Gastroesophageal sphincter (tissue), 4 donors: ENCODE measurements at regions not wholly inside any gene's neighbourhood (a gene's known extent, or its start where the extent isn't known, plus 50 kb on each side); places are given as distances from the start of the nearest gene placed in this dataset.

Experiments used
- ATAC-seq: fragments of 150-250 bp; one replicate; pipeline ENCODE4 v1.9.1; 2016; ENCODE audit warnings: mild to moderate bottlenecking, moderate library complexity
- H3K27ac ChIP-seq, 4 donors: fragments of 200-600 bp; sonication (generic) in 3 of 4; 1 replicate in 3 of 4; 2 replicates in 1 of 4; pipeline ENCODE4 v1.5.1; 2016 to 2019
- H3K27me3 ChIP-seq: fragments of 200-600 bp; sonication (generic); one replicate; pipeline ENCODE4 v1.5.1; 2019
- H3K36me3 ChIP-seq, 2 donors: fragments of 200-600 bp; sonication (generic); one replicate each; pipeline ENCODE4 v1.5.1; 2019; ENCODE audit warnings: control low read depth in 1 of 2
- H3K4me1 ChIP-seq, 3 donors: fragments of 200-600 bp; sonication (generic); 1 replicate in 2 of 3; 2 replicates in 1 of 3; pipeline ENCODE4 v1.5.1; 2016 to 2019; ENCODE audit warnings: control low read depth in 2 of 3
- H3K4me3 ChIP-seq, 2 donors: fragments of 200-600 bp; sonication (generic); one replicate each; pipeline ENCODE4 v1.5.1; 2019; ENCODE audit warnings: mild to moderate bottlenecking in 1 of 2, moderate library complexity in 1 of 2
- H3K9me3 ChIP-seq, 3 donors: fragments of 200-600 bp; sonication (generic); one replicate each; pipeline ENCODE4 v1.5.1; 2017 to 2019; ENCODE audit warnings: control low read depth in 2 of 3
- CTCF ChIP-seq, 4 experiments: fragments of 200-600 bp in 2 of 4; fragments of 450-650 bp in 2 of 4; sonication (generic) in 1 of 4; IDR thresholded peaks; one replicate each; pipeline ENCODE4 v1.5.1; 2017 to 2019; ENCODE audit warnings: antibody characterized with exemption in 4 of 4, mild to moderate bottlenecking in 2 of 4, moderate library complexity in 2 of 4
- EP300 ChIP-seq: sonication (generic); formaldehyde crosslinking; IDR thresholded peaks from one replicate; pipeline ENCODE4 v1.6.1; 2017; ENCODE audit warnings: antibody characterized with exemption, mild to moderate bottlenecking
- POLR2A ChIP-seq, 2 donors: fragments of 450-650 bp; IDR thresholded peaks; one replicate each; pipeline ENCODE4 v1.6.1; 2017; ENCODE audit warnings: antibody characterized with exemption in 2 of 2, mild to moderate bottlenecking in 2 of 2, moderate library complexity in 1 of 2
- POLR2AphosphoS5 ChIP-seq: sonication (generic); formaldehyde crosslinking; IDR thresholded peaks from one replicate; pipeline ENCODE4 v1.6.1; 2017; ENCODE audit warnings: antibody characterized with exemption
- WGBS, 2 donors: methylation state at CpG; one replicate each; pipeline ENCODE4 v1.1.5; 2018; ENCODE audit warnings: low coverage in 1 of 2; 5-methylcytosine and 5-hydroxymethylcytosine counted together

- no peaks in the 10 kb centered on the region for H3K27me3 ChIP-seq
- no peak overlapping the region for H3K4me3 ChIP-seq
- ATAC-seq: no peak
- WGBS, 2 donors: 83 to 93% methylated on average over 2 of the region's 2 CpGs
- peaks cover 0 to 4% (median 0%) of the 10 kb centered on the region in 3 donors for H3K9me3 ChIP-seq
- TF ChIP-seq POLR2AphosphoS5 (no peak), POLR2A (IDR thresholded peaks at IDR 0.05) (no peak), EP300 (no peak), CTCF (IDR thresholded peaks at IDR 0.05) (no peak)
- peaks cover 0 to 10% (median 0%) of the 10 kb centered on the region in 3 donors for H3K4me1 ChIP-seq
- H3K27ac ChIP-seq: no peak overlapping the region
- no peaks in the 10 kb centered on the region for H3K36me3 ChIP-seq
Observed at GRCh38 chr10:78644550-78644949, 424.2 kb upstream of the ZMIZ1 start.

GRCh38 chr10:78645169-78645686, 423.5 kb upstream of the ZMIZ1 start:
- H3K4me3 ChIP-seq: no peak overlapping the region
- WGBS, 2 donors: 100% methylated on average over 3 of the region's 5 CpGs
- TF ChIP-seq POLR2AphosphoS5: no peak
- no peak for TF ChIP-seq POLR2A (IDR thresholded peaks at IDR 0.05)
- TF ChIP-seq CTCF (IDR thresholded peaks at IDR 0.05): no peak
- no peak for TF ChIP-seq EP300
- peaks cover 0 to 10% (median 0%) of the 10 kb centered on the region in 3 donors for H3K4me1 ChIP-seq
- no peak for ATAC-seq
- H3K27ac ChIP-seq: no peak overlapping the region
- H3K36me3 ChIP-seq: no peaks in the 10 kb centered on the region
- H3K27me3 ChIP-seq: no peaks in the 10 kb centered on the region
- peaks cover 0 to 4% (median 0%) of the 10 kb centered on the region in 3 donors for H3K9me3 ChIP-seq

- no peak for ATAC-seq
- Histone ChIP-seq H3K27ac (no peak overlapping the region), H3K27me3 (no peaks in the 10 kb centered on the region), H3K9me3 (peaks cover 0 to 4% (median 0%) of the 10 kb centered on the region in 3 donors), H3K36me3 (no peaks in the 10 kb centered on the region), H3K4me1 (peaks cover 0 to 10% (median 0%) of the 10 kb centered on the region in 3 donors), H3K4me3 (no peak overlapping the region)
- TF ChIP-seq EP300 (no peak), POLR2A (IDR thresholded peaks at IDR 0.05) (no peak), POLR2AphosphoS5 (no peak), CTCF (IDR thresholded peaks at IDR 0.05) (no peak)
- 72 to 78% methylated on average over 3 to 4 of the region's 4 CpGs for WGBS, 2 donors
Observed at GRCh38 chr10:78645975-78646374, 422.8 kb upstream of the ZMIZ1 start.

GRCh38 chr10:78648256-78648860, 420.4 kb upstream of the ZMIZ1 start:
- 82% methylated on average over 4 of the region's 4 CpGs for WGBS, 2 donors
- H3K27me3 ChIP-seq: no peaks in the 10 kb centered on the region
- no peak overlapping the region for H3K4me3 ChIP-seq
- ATAC-seq: no peak
- H3K9me3 ChIP-seq: peaks cover 0 to 4% (median 0%) of the 10 kb centered on the region in 3 donors
- H3K4me1 ChIP-seq: no peaks in the 10 kb centered on the region
- H3K36me3 ChIP-seq: no peaks in the 10 kb centered on the region
- TF ChIP-seq EP300 (no peak), POLR2A (IDR thresholded peaks at IDR 0.05) (no peak), POLR2AphosphoS5 (no peak), CTCF (IDR thresholded peaks at IDR 0.05) (no peak)
- no peak overlapping the region for H3K27ac ChIP-seq

GRCh38 chr10:78649429-78649828, 419.3 kb upstream of the ZMIZ1 start:
- Histone ChIP-seq H3K27me3 (no peaks in the 10 kb centered on the region), H3K36me3 (no peaks in the 10 kb centered on the region), H3K27ac (no peak overlapping the region), H3K4me3 (no peak overlapping the region), H3K9me3 (peaks cover 0 to 4% (median 0%) of the 10 kb centered on the region in 3 donors), H3K4me1 (no peaks in the 10 kb centered on the region)
- ATAC-seq: no peak
- no peak for TF ChIP-seq CTCF (IDR thresholded peaks at IDR 0.05)
- TF ChIP-seq POLR2AphosphoS5: no peak
- no peak for TF ChIP-seq EP300
- no peak for TF ChIP-seq POLR2A (IDR thresholded peaks at IDR 0.05)
- WGBS, 2 donors: 82 to 86% methylated on average over 1 to 2 of the region's 2 CpGs
